HL-60 (cell line): ENCODE measurements at regions not wholly inside any gene's neighbourhood (a gene's known extent, or its start where the extent isn't known, plus 50 kb on each side); places are given as distances from the start of the nearest gene placed in this dataset.
A peak's percentile ranks its signal among the peaks of the same experiment; 100 is the strongest.

Source experiments
- DNase-seq, 2 experiments: peaks; one replicate each; pipeline ENCODE4 v3.0.0-alpha.2; 2010 to 2020; ENCODE audit warnings: low read depth in 1 of 2, low spot score in 1 of 2
- H3K27ac ChIP-seq: fragments of 250-450 bp; sonication (Bioruptor Pico); replicated peaks from 2 replicates; pipeline ENCODE4 v1.5.1; 2020; ENCODE audit warnings: mild to moderate bottlenecking, moderate library complexity
- H3K27me3 ChIP-seq: fragments of 250-450 bp; sonication (Bioruptor Pico); 2 replicates; pipeline ENCODE4 v1.5.1; 2021; ENCODE audit warnings: mild to moderate bottlenecking, moderate library complexity; ENCODE audit not compliant: insufficient read depth, poor library complexity, severe bottlenecking
- H3K4me3 ChIP-seq: replicated peaks from 2 replicates; pipeline ENCODE4 v1.5.1; 2011; ENCODE audit warnings: mild to moderate bottlenecking, control low read depth, low read length; ENCODE audit not compliant: insufficient read depth
- GABPA ChIP-seq: IDR thresholded peaks from 2 replicates; pipeline ENCODE4 v1.6.1; 2012; ENCODE audit warnings: low read depth
- POLR2AphosphoS5 ChIP-seq: IDR thresholded peaks from 2 replicates; pipeline ENCODE4 v1.6.1; 2012; ENCODE audit warnings: low read depth
- SPI1 ChIP-seq: IDR thresholded peaks from 2 replicates; pipeline ENCODE4 v1.6.1; 2012; ENCODE audit warnings: low read depth, mild to moderate bottlenecking, borderline replicate concordance
- TF ChIP-seq, protein P1 (sequence below): IDR thresholded peaks from 2 replicates; pipeline ENCODE4 v1.6.1; 2012; ENCODE audit warnings: low read depth; ENCODE audit not compliant: insufficient replicate concordance
- TF ChIP-seq, protein P2 (sequence below): IDR thresholded peaks from one replicate; pipeline ENCODE4 v1.5.1; 2011; ENCODE audit warnings: low read length, control low read depth, inconsistent platforms; ENCODE audit not compliant: insufficient read depth

DNA sequence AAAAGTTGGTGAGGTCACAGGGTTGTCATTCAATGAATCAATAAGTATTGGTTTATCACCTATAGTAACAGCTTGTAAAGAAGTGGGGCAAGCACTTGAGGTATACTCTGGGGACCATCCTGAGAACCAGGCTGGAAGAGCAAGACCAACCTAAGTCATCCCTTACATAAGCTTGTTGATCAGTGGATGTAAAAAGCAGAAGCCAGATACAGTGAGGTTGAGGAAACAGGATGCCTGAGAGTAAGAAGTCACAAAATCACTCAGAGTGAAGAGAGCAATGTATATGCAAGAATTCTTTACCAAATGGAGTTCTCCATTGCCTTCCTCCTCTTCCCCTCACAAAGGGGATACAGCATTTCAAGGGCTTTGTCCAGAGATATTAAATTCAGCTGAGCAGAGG, 76.3 kb upstream of the PACRGL start:
- peak in 1 of 2 experiments; percentile 29 for DNase-seq
- TF ChIP-seq SPI1 (peak; percentile 77; the same call in 1 of the 2 replicates), GABPA (no peak)

DNA sequence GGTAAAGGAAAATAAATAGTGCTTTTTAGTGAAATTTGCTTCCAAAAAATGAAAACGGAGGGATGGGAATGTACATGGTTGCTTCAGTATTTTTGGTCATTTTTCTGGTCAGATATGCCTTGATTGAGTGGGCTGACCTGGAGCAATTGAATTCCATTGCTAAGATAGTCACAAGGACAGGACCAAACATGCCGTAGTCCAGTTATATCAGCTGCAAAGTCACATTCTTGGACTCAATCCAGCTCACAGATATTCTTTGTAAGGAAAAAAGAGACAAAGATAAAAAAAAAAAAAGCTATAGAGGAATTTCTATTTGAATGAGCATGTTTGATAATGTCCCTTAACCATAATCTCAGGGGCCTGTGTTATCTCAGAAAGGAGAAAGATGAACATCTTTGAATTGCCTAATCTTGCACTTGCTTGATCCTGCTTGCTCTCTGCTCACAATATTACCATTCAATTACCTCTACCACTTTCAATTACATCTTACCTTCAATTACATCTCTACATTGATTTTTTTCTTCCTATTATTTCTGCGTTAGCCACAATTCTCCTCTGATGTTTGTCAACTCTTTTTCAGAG, 75.4 kb upstream of the PACRGL start:
- H3K4me3 ChIP-seq = no peak overlapping the region
- peak overlapping the region; percentile 54 for H3K27ac ChIP-seq
- no peak for DNase-seq
- TF ChIP-seq POLR2AphosphoS5 (no peak), SPI1 (no peak), GABPA (no peak)
- TF ChIP-seq, protein P1, sequence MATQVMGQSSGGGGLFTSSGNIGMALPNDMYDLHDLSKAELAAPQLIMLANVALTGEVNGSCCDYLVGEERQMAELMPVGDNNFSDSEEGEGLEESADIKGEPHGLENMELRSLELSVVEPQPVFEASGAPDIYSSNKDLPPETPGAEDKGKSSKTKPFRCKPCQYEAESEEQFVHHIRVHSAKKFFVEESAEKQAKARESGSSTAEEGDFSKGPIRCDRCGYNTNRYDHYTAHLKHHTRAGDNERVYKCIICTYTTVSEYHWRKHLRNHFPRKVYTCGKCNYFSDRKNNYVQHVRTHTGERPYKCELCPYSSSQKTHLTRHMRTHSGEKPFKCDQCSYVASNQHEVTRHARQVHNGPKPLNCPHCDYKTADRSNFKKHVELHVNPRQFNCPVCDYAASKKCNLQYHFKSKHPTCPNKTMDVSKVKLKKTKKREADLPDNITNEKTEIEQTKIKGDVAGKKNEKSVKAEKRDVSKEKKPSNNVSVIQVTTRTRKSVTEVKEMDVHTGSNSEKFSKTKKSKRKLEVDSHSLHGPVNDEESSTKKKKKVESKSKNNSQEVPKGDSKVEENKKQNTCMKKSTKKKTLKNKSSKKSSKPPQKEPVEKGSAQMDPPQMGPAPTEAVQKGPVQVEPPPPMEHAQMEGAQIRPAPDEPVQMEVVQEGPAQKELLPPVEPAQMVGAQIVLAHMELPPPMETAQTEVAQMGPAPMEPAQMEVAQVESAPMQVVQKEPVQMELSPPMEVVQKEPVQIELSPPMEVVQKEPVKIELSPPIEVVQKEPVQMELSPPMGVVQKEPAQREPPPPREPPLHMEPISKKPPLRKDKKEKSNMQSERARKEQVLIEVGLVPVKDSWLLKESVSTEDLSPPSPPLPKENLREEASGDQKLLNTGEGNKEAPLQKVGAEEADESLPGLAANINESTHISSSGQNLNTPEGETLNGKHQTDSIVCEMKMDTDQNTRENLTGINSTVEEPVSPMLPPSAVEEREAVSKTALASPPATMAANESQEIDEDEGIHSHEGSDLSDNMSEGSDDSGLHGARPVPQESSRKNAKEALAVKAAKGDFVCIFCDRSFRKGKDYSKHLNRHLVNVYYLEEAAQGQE = no peak
- TF ChIP-seq, protein P2, sequence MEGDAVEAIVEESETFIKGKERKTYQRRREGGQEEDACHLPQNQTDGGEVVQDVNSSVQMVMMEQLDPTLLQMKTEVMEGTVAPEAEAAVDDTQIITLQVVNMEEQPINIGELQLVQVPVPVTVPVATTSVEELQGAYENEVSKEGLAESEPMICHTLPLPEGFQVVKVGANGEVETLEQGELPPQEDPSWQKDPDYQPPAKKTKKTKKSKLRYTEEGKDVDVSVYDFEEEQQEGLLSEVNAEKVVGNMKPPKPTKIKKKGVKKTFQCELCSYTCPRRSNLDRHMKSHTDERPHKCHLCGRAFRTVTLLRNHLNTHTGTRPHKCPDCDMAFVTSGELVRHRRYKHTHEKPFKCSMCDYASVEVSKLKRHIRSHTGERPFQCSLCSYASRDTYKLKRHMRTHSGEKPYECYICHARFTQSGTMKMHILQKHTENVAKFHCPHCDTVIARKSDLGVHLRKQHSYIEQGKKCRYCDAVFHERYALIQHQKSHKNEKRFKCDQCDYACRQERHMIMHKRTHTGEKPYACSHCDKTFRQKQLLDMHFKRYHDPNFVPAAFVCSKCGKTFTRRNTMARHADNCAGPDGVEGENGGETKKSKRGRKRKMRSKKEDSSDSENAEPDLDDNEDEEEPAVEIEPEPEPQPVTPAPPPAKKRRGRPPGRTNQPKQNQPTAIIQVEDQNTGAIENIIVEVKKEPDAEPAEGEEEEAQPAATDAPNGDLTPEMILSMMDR = no peak
- H3K27me3 ChIP-seq = no peaks in the 10 kb centered on the region

More for the DNA sequence above, 76.3 kb upstream of the PACRGL start:
- no peaks in the 10 kb centered on the region for H3K27me3 ChIP-seq
- no peak overlapping the region for H3K27ac ChIP-seq
- H3K4me3 ChIP-seq = no peak overlapping the region

DNA sequence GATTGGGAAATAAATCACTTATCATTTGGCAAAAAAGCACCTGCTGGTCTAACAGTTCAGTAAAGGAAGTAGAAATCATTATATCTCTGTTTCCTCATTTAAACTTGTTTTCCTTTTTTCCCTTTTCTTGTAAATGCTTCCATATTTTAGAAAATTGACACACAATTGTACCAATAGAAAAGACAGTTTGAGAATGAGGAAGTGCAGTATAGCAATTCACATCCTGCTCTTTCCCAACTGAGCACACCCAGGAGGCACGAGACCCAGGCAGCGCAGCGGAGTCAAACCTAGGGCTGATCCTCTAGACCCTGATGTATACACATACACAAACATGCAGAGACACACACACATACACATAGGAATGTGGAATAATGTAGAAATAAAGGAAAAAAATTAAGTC, 74.8 kb upstream of the PACRGL start:
- TF ChIP-seq SPI1 = peak; percentile 99
- TF ChIP-seq, protein P1 = no peak
- TF ChIP-seq GABPA = 0 out of 2 replicates have a peak, but pooled peaks have one; percentile 34
- TF ChIP-seq, protein P2 = no peak
- peak overlapping the region; percentile 54 for H3K27ac ChIP-seq
- no peaks in the 10 kb centered on the region for H3K27me3 ChIP-seq
- peak; percentile 28 to 78 for DNase-seq
- no peak overlapping the region for H3K4me3 ChIP-seq

DNA sequence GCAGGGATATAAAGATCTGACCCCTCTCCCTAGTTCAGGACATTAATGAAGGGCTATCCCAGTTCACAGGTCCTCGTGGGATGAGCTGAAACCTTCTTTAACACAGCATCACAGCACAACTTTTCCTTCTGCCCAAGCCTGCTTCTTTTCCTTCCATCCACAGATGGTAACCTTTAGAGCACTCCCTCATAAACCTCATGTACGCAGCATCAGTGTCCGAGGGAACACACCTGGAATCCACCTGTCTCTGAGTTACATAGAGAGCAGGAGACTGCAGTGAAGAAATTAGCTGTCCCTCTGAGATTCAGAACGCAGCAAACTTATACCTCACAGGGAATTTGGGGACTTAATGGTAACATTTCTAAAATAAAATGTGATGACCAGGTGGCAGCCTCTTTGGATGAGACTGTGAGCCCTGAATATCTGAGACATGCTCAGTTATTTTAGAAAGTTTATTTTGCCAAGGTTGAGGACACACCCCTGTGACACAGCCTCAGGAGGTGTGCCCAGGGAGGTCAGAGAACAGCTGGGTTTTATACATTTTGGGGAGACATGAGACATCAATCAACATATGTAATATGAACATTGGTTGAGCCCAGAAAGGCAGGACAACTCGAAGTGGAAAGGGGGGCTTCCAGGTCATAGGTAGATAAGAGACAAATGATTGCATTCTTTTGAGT, 73.8 kb upstream of the PACRGL start:
- no peak for DNase-seq
- no peak for TF ChIP-seq POLR2AphosphoS5
- TF ChIP-seq SPI1 = no peak
- no peak for TF ChIP-seq GABPA
- TF ChIP-seq, protein P2 = no peak
- TF ChIP-seq, protein P1 = no peak
- no peak overlapping the region for H3K4me3 ChIP-seq

More for the DNA sequence above, 73.8 kb upstream of the PACRGL start:
- H3K27me3 ChIP-seq = no peaks in the 10 kb centered on the region
- H3K27ac ChIP-seq = peak overlapping the region; percentile 54
